NB4 (cell line): ENCODE measurements at regions not wholly inside any gene's neighbourhood (a gene's known extent, or its start where the extent isn't known, plus 50 kb on each side); places are given as distances from the start of the nearest gene placed in this dataset.

Experiments used
- DNase-seq: peaks from one replicate; pipeline ENCODE4 v3.0.0; 2010; ENCODE audit warnings: low read depth
- H3K4me3 ChIP-seq: one replicate; pipeline ENCODE4 v1.5.1; 2011; ENCODE audit warnings: mild to moderate bottlenecking, low read depth, low read length, moderate library complexity
- MYC ChIP-seq: IDR thresholded peaks from 2 replicates; pipeline ENCODE4 v1.6.1; 2011; ENCODE audit warnings: low read depth, low read length
- POLR2A ChIP-seq: IDR thresholded peaks from 2 replicates; pipeline ENCODE4 v1.6.1; 2011; ENCODE audit warnings: mild to moderate bottlenecking; ENCODE audit not compliant: insufficient read length; ENCODE audit errors: extremely low read depth
- TF ChIP-seq, protein P1 (sequence below): IDR thresholded peaks from 2 replicates; pipeline ENCODE4 v1.6.1; 2011; ENCODE audit warnings: low read depth, low read length
- TF ChIP-seq, protein P2 (sequence below): IDR thresholded peaks from one replicate; pipeline ENCODE4 v1.5.1; 2012; ENCODE audit warnings: low read depth, low read length

- DNase-seq: no peak
- H3K4me3 ChIP-seq: no peak overlapping the region
- TF ChIP-seq, protein P1, sequence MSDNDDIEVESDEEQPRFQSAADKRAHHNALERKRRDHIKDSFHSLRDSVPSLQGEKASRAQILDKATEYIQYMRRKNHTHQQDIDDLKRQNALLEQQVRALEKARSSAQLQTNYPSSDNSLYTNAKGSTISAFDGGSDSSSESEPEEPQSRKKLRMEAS: no peak
- TF ChIP-seq MYC (no peak), POLR2A (no peak)
- TF ChIP-seq, protein P2, sequence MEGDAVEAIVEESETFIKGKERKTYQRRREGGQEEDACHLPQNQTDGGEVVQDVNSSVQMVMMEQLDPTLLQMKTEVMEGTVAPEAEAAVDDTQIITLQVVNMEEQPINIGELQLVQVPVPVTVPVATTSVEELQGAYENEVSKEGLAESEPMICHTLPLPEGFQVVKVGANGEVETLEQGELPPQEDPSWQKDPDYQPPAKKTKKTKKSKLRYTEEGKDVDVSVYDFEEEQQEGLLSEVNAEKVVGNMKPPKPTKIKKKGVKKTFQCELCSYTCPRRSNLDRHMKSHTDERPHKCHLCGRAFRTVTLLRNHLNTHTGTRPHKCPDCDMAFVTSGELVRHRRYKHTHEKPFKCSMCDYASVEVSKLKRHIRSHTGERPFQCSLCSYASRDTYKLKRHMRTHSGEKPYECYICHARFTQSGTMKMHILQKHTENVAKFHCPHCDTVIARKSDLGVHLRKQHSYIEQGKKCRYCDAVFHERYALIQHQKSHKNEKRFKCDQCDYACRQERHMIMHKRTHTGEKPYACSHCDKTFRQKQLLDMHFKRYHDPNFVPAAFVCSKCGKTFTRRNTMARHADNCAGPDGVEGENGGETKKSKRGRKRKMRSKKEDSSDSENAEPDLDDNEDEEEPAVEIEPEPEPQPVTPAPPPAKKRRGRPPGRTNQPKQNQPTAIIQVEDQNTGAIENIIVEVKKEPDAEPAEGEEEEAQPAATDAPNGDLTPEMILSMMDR: no peak
Measured at GRCh38 chrX:128739539-128739938, 687.3 kb upstream of the ACTRT1 start.

- H3K4me3 ChIP-seq: no peak overlapping the region
- TF ChIP-seq, protein P2: no peak
- TF ChIP-seq, protein P1: no peak
- TF ChIP-seq POLR2A: no peak
- TF ChIP-seq MYC: no peak
- DNase-seq: no peak
Measured at GRCh38 chrX:128728943-128729342, 676.7 kb upstream of the ACTRT1 start.

DNA sequence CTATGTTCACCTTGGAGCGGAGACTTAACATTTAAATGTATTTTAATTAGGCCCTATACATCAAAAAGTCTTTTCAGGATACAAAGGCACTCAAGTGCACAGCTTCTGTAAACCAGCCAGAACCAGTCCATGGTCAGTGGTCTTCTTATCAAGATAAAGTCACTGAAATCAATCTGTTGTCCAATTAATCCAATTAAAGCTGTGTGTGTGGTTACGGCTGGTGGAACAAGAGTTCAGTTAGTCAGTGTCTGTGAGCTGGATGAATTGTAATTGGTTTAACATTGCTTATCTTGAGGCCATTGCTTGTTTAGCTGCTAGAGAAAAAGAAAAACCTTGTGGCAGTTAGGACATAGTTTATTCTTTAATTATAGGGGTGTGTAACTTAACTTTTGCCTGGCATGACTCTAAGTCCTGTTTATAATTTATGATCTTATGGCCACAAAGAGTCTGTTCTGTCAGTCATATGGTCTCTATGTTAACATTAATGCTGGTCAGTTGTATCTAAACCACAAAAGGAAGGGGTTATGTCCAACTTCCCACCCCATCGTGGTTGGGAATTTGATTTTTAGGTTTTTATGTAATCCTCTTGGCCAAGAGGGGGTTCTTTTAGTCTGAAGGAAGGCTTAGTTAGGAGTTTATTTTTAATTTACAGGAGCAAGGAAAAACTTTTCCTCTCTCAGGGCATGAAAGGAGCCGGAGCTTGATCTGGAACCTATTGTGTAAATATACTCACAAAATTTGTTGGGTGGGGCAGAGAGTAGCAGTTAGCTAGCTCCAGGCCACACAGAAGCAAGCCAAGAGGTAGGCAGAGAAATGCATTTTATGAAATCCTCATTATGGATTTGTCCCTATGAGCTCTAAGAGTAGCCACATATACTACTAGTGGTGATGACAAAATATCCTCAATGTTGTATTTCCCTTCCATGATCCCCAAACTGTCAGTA is 665.7 kb upstream of the ACTRT1 start:
- TF ChIP-seq, protein P1: no peak
- TF ChIP-seq MYC: no peak
- TF ChIP-seq POLR2A: no peak
- TF ChIP-seq, protein P2: no peak
- no peak overlapping the region for H3K4me3 ChIP-seq
- DNase-seq: no peak

GRCh38 chrX:128714425-128714824 is 662.2 kb upstream of the ACTRT1 start:
- DNase-seq: no peak
- TF ChIP-seq, protein P1: no peak
- TF ChIP-seq MYC (no peak), POLR2A (no peak)
- TF ChIP-seq, protein P2: no peak

DNA sequence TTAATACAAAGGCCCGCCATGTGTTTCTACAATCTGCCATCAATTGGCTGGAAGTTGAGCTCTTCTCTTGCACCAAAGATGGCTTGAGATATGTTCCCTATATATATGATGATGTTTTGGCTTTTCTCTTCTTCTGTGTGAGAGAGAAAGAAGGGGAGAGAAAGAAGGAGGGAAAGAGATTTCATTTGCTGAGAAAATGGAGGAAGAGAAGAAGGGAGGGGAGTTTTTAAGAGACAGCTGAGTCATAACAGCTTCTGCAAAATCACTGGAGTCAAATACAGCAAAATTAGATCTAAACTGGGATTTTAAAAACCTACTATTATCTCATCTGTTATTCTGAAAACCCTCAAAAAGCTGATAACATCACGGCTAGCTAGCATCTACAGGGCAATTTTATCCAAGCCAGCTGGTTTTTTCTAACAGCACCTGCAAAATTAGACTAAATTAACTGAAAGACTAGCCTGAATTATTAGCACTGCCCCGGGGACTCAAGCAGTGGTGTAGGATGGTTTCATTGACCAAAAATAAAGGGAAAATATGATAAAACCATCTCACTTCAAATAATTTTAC is 647.6 kb upstream of the ACTRT1 start:
- TF ChIP-seq, protein P1: no peak
- TF ChIP-seq POLR2A: no peak
- no peak for TF ChIP-seq MYC
- TF ChIP-seq, protein P2: no peak
- no peak for DNase-seq
- H3K4me3 ChIP-seq: no peak overlapping the region

More at GRCh38 chrX:128714425-128714824, 662.2 kb upstream of the ACTRT1 start:
- no peak overlapping the region for H3K4me3 ChIP-seq
